Activated B cell treated with CpG ODN at 0.5 μM for 24 hours (primary cell): ENCODE measurements at regions not wholly inside any gene's neighbourhood (a gene's known extent, or its start where the extent isn't known, plus 50 kb on each side); places are given as distances from the start of the nearest gene placed in this dataset.
"Not testable (repeated sequence)": the region's sequence is repeated elsewhere in the genome, so short reads cannot be mapped to it uniquely, and the experiment has no call there.

Source experiments
- ATAC-seq: fragments of 200-7000 bp; cut with Tn5 transposase; one replicate; pipeline ENCODE4 v1.10.0; 2021; ENCODE audit warnings: low read depth, mild to moderate bottlenecking, moderate library complexity
- CTCF ChIA-PET: fragments of 350-600 bp; sonication (Branson Sonifier 250); formaldehyde crosslinking; loops from one replicate; lab custom pipeline; 2021; ENCODE audit warnings: antibody characterized with exemption; lab: Charles Lee
- POLR2A ChIA-PET: fragments of 350-600 bp; sonication (Branson Sonifier 250); formaldehyde crosslinking; loops from one replicate; lab custom pipeline; 2021; ENCODE audit warnings: antibody characterized with exemption; lab: Charles Lee
- DNase-seq: peaks from one replicate; pipeline ENCODE4 v3.0.0; 2022
- H3K27ac Mint-ChIP-seq: one replicate; pipeline ENCODE4 v1.8.0; 2020; ENCODE audit warnings: mixed read lengths
- H3K27me3 Mint-ChIP-seq: one replicate; pipeline ENCODE4 v1.8.0; 2021; ENCODE audit warnings: mixed read lengths
- H3K36me3 Mint-ChIP-seq: one replicate; pipeline ENCODE4 v1.8.0; 2021; ENCODE audit warnings: low read depth, mixed read lengths
- H3K4me1 Mint-ChIP-seq: one replicate; pipeline ENCODE4 v1.8.0; 2021; ENCODE audit warnings: mixed read lengths
- H3K4me3 Mint-ChIP-seq: one replicate; pipeline ENCODE4 v1.8.0; 2020; ENCODE audit warnings: mild to moderate bottlenecking, mixed read lengths
- H3K9me3 Mint-ChIP-seq: one replicate; pipeline ENCODE4 v1.8.0; 2020; ENCODE audit warnings: mixed read lengths
- intact Hi-C: fragments of 100-400 bp; cut with micrococcal nuclease; formaldehyde crosslinking; loops from one replicate; pipeline ENCODE4 v1.15.1; 2024
- TF ChIP-seq, protein P1 (sequence below): fragments of 200-600 bp; IDR thresholded peaks from one replicate; pipeline ENCODE4 v1.8.0; 2022; ENCODE audit warnings: antibody characterized with exemption, mild to moderate bottlenecking

- ChIA-PET CTCF (no interaction called here), POLR2A (no interaction called here)
- intact Hi-C loops, result no loop called here
- Mint-ChIP-seq H3K27me3 (peaks cover 6% of the 10 kb centered on the region), H3K9me3 (no peaks in the 10 kb centered on the region), H3K4me1 (no peaks in the 10 kb centered on the region), H3K4me3 (no peak overlapping the region), H3K36me3 (no peaks in the 10 kb centered on the region), H3K27ac (no peak overlapping the region)
- ATAC-seq, result no peak
- DNase-seq, result no peak
- TF ChIP-seq, protein P1, sequence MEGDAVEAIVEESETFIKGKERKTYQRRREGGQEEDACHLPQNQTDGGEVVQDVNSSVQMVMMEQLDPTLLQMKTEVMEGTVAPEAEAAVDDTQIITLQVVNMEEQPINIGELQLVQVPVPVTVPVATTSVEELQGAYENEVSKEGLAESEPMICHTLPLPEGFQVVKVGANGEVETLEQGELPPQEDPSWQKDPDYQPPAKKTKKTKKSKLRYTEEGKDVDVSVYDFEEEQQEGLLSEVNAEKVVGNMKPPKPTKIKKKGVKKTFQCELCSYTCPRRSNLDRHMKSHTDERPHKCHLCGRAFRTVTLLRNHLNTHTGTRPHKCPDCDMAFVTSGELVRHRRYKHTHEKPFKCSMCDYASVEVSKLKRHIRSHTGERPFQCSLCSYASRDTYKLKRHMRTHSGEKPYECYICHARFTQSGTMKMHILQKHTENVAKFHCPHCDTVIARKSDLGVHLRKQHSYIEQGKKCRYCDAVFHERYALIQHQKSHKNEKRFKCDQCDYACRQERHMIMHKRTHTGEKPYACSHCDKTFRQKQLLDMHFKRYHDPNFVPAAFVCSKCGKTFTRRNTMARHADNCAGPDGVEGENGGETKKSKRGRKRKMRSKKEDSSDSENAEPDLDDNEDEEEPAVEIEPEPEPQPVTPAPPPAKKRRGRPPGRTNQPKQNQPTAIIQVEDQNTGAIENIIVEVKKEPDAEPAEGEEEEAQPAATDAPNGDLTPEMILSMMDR, result no peak
These were observed 386.0 kb downstream of the RPS24 start for GRCh38 chr10:78419481-78420265.

DNA sequence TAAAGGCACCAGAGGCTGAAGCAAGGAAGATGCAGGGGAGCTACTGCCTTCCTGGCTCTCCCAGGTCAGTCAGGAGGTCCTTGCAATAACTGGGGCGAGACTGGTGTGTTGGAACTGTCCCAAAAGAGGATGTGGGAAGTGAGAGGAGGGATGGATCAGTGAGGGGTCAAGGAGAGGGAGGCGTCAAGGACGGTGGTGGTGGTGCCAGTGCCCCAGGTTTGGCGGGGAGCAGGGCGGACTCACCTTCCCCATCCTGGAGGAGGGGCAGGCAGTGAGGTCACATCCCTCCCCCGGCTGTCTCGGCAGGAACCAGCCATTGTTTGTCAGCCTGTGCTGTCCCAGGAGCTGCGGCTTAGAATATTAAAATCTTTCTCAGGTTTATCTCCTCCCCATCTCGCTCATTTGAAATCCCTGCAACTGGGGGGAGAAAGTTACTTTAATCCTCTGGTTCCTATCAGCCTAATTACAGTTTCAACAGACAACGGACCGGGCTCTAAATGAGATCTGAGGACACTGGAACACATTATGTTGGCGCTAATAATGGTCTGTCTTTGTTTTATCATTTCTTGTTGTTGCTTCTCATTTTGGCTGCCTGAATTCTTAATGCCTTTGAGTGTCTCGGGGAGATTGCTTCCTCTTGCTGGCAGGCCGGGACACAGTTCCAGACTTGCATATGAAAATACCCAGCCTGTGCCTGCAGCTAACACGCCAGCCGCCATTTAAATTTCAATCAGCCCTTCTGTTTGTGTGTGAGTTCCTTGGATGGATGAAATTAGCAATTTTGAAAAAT lies 387.5 kb downstream of the RPS24 start:
- intact Hi-C loops, result no loop called here
- no peak for ATAC-seq
- CTCF ChIA-PET, result no interaction called here

GRCh38 chr10:78424050-78424449 lies 390.4 kb downstream of the RPS24 start:
- H3K27me3 Mint-ChIP-seq, ATAC-seq, DNase-seq, CTCF ChIA-PET, H3K36me3 Mint-ChIP-seq, POLR2A ChIA-PET, H3K4me1 Mint-ChIP-seq, H3K27ac Mint-ChIP-seq, intact Hi-C loops, H3K9me3 Mint-ChIP-seq, H3K4me3 Mint-ChIP-seq: not testable (repeated sequence)

More for the DNA sequence above, 387.5 kb downstream of the RPS24 start:
- H3K27me3 Mint-ChIP-seq, result peaks cover 6% of the 10 kb centered on the region
- H3K36me3 Mint-ChIP-seq, result no peaks in the 10 kb centered on the region
- no peak for DNase-seq
- no peak overlapping the region for H3K4me3 Mint-ChIP-seq
- POLR2A ChIA-PET, result no interaction called here
- TF ChIP-seq, protein P1, result no peak
- H3K9me3 Mint-ChIP-seq, result peaks cover 7% of the 10 kb centered on the region
- no peak overlapping the region for H3K27ac Mint-ChIP-seq
- H3K4me1 Mint-ChIP-seq, result no peaks in the 10 kb centered on the region

DNA sequence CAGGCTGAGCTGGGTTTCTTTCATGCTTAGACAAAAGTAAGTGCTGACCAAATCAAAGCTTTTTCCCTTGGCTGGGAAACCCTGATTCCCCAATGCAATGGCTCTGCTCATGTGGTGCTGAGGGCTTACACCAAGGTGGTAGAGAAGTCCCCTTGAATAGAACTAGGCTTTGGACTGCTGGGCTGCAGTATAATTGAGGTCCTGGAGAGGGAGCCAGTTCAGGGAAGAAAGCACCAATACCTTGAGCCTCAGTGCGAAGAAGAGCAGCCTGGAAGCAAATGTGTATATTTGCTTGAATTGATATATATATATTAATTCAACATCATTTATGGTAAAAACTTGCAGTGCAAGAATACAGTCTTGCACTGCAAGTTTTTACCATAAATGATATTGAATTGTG lies 391.1 kb downstream of the RPS24 start:
- ChIA-PET CTCF (no interaction called here), POLR2A (no interaction called here)
- Mint-ChIP-seq H3K27me3 (peaks cover 10% of the 10 kb centered on the region), H3K36me3 (no peaks in the 10 kb centered on the region), H3K4me3 (no peak overlapping the region), H3K27ac (no peak overlapping the region), H3K4me1 (no peaks in the 10 kb centered on the region), H3K9me3 (peaks cover 9% of the 10 kb centered on the region)
- TF ChIP-seq, protein P1, result no peak
- no peak for ATAC-seq
- intact Hi-C loops, result no loop called here
- DNase-seq, result no peak

GRCh38 chr10:78426181-78426580 lies 392.5 kb downstream of the RPS24 start:
- no peak overlapping the region for H3K27ac Mint-ChIP-seq
- H3K4me3 Mint-ChIP-seq, result no peak overlapping the region
- ATAC-seq (no peak), DNase-seq (no peak)
- intact Hi-C loops, result no loop called here
- TF ChIP-seq, protein P1, result no peak
- peaks cover 6% of the 10 kb centered on the region for H3K27me3 Mint-ChIP-seq
- ChIA-PET CTCF (no interaction called here), POLR2A (no interaction called here)
- peaks cover 9% of the 10 kb centered on the region for H3K9me3 Mint-ChIP-seq
- no peaks in the 10 kb centered on the region for H3K36me3 Mint-ChIP-seq
- H3K4me1 Mint-ChIP-seq, result no peaks in the 10 kb centered on the region
